Pancreas (tissue), 10 donors: ENCODE measurements at regions not wholly inside any gene's neighbourhood (a gene's known extent, or its start where the extent isn't known, plus 50 kb on each side); places are given as distances from the start of the nearest gene placed in this dataset.

Experiments used
- ATAC-seq, 4 donors: fragments of 200-7000 bp; cut with Tn5 transposase; one replicate each; pipeline versions ENCODE4 v1.8.0 to v1.9.1; 2020; ENCODE audit warnings: mild to moderate bottlenecking in 4 of 4, moderate library complexity in 4 of 4
- DNase-seq, 6 donors: peaks; one replicate each; pipeline ENCODE4 v3.0.0-alpha.2; 2020
- FAIRE-seq: peaks from 2 replicates; lab custom pipeline; 2012; peaks lifted over from hg19 to GRCh38; lab: Jason Lieb, UNC
- H3K27ac ChIP-seq, 4 donors: fragments of 200-600 bp; sonication (generic); 1 replicate in 3 of 4; 2 replicates in 1 of 4; pipeline versions ENCODE4 v1.5.0 to v1.8.0; 2020
- H3K27me3 ChIP-seq, 4 donors: fragments of 200-600 bp; one replicate each; pipeline ENCODE4 v1.8.0; 2021
- H3K36me3 ChIP-seq, 3 donors: fragments of 200-600 bp; sonication (generic) in 1 of 3; one replicate each; pipeline versions ENCODE4 v1.5.0 to v1.8.0; 2020 to 2021
- H3K4me1 ChIP-seq, 3 donors: fragments of 200-600 bp; one replicate each; pipeline ENCODE4 v1.8.0; 2021
- H3K4me3 ChIP-seq, 4 donors: fragments of 200-600 bp; sonication (generic) in 2 of 4; one replicate each; pipeline versions ENCODE4 v1.5.0 to v1.8.0; 2020 to 2021
- H3K9me3 ChIP-seq, 4 donors: fragments of 200-600 bp; one replicate each; pipeline ENCODE4 v1.8.0; 2021
- WGBS, 2 donors: extraction: QIAGEN DNeasy Blood & Tissue Kit; methylation state at CpG; one replicate each; pipeline ENCODE4 v1.1.7; 2013; 5-methylcytosine and 5-hydroxymethylcytosine counted together
- intact Hi-C, 3 donors: fragments of 100-400 bp; cut with DNase I; formaldehyde crosslinking; loops; one replicate each; pipeline versions ENCODE4 v1.11.1 to v1.14.2; 2022
- TF ChIP-seq, protein P1 (sequence below), 4 donors: fragments of 200-600 bp; sonication (generic) in 3 of 4; IDR thresholded peaks; one replicate each; pipeline versions ENCODE4 v1.5.0 to v1.8.0; 2021; ENCODE audit warnings: antibody characterized with exemption in 4 of 4
- donor health status: healthy with polysubstance abuse.
- donor health status: DM: no; HTN: no; CAD: no; lungs with moderate emphysema.
- donor health status: DM: no; HTN: no; CAD: no.
- donor health status: control.
- donor health status: control.
- donor health status: Bipolar disorder and iron deficiency.
- donor health status: DM: yes; HTN: yes; CAD: no.
- donor health status: DM: no; HTN: no; CAD: no.
- donor health status: DM: no; HTN: no; CAD: no.
- donor health status: DM: yes; HTN: yes; CAD: no.

- TF ChIP-seq, protein P1, sequence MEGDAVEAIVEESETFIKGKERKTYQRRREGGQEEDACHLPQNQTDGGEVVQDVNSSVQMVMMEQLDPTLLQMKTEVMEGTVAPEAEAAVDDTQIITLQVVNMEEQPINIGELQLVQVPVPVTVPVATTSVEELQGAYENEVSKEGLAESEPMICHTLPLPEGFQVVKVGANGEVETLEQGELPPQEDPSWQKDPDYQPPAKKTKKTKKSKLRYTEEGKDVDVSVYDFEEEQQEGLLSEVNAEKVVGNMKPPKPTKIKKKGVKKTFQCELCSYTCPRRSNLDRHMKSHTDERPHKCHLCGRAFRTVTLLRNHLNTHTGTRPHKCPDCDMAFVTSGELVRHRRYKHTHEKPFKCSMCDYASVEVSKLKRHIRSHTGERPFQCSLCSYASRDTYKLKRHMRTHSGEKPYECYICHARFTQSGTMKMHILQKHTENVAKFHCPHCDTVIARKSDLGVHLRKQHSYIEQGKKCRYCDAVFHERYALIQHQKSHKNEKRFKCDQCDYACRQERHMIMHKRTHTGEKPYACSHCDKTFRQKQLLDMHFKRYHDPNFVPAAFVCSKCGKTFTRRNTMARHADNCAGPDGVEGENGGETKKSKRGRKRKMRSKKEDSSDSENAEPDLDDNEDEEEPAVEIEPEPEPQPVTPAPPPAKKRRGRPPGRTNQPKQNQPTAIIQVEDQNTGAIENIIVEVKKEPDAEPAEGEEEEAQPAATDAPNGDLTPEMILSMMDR (IDR thresholded peaks at IDR 0.05), result no peak
- no peaks in the 10 kb centered on the region for H3K4me1 ChIP-seq
- DNase-seq, result no peak
- 56 to 61% methylated on average over 5 of the region's 5 CpGs for WGBS, 2 donors
- FAIRE-seq, result no peak
- H3K4me3 ChIP-seq, result no peak overlapping the region
- H3K27me3 ChIP-seq, result no peaks in the 10 kb centered on the region
- intact Hi-C loops, result no loop called here
- ATAC-seq, result peak in 2 of 4 donors; percentile 22 to 44
- H3K36me3 ChIP-seq, result no peaks in the 10 kb centered on the region
- no peak overlapping the region for H3K27ac ChIP-seq
- H3K9me3 ChIP-seq, result no peaks in the 10 kb centered on the region
These were observed 55.5 kb upstream of the FSTL1 start for GRCh38 chr3:120506076-120506827.

DNA sequence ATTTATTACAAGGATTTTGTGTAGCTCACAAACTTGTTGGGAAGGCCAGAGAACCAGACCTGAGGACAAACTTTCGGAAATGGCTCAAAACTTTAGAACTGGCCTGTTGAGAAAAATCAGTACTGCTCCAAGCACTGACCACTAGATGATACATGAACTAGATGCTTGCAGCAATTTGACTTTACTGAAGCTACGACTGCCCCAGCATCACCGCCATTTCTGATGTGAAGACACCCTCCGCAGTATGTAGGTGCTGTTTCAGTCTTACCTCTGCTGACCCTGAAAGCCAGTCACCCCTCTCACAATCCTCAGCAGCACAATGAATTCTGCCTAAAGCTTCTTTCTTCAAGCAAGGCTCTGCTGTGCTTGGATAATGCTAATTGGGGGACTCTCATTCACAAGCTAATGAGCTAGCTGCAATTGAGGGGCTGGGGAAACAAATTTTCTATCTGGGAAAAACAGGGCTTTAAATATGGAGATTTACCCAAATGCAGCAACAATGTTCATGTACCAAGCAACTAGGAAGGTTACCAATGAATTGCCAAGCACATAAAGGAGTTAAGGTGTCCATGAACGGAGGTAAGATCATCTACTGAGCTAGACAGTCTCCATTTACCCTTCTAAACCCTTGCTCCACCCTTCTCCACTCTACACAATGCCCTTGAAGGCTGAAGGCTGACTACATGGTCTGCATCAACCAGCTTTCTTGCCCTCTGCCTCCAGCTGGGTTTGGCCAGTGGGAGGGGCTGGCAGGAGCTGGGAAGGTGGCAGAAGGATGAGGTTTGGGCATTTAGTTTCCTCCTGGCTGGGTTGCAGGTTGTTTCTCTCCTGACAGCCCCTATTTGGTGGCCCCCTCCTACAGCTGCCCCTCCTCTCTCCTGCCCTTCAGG lies 53.2 kb upstream of the FSTL1 start:
- no peak overlapping the region for H3K4me3 ChIP-seq
- no peaks in the 10 kb centered on the region for H3K36me3 ChIP-seq
- DNase-seq (no peak), FAIRE-seq (no peak), ATAC-seq (no peak)
- no peaks in the 10 kb centered on the region for H3K4me1 ChIP-seq
- TF ChIP-seq, protein P1 (IDR thresholded peaks at IDR 0.05), result no peak
- no peaks in the 10 kb centered on the region for H3K9me3 ChIP-seq
- 82 to 83% methylated on average over 5 of the region's 5 CpGs for WGBS, 2 donors
- H3K27me3 ChIP-seq, result no peaks in the 10 kb centered on the region
- intact Hi-C loops, result no loop called here
- no peak overlapping the region for H3K27ac ChIP-seq

- Histone ChIP-seq H3K9me3 (no peaks in the 10 kb centered on the region), H3K36me3 (no peaks in the 10 kb centered on the region), H3K27me3 (no peaks in the 10 kb centered on the region), H3K4me3 (no peak overlapping the region), H3K4me1 (no peaks in the 10 kb centered on the region), H3K27ac (no peak overlapping the region)
- intact Hi-C loops, result no loop called here
- no peak for DNase-seq
- TF ChIP-seq, protein P1 (IDR thresholded peaks at IDR 0.05), result no peak
- no peak for ATAC-seq
- 92% methylated on average over 8 of the region's 8 CpGs for WGBS, 2 donors
- FAIRE-seq, result no peak
These were observed 51.3 kb upstream of the FSTL1 start for GRCh38 chr3:120502116-120502515.
